Calu3 (cell line): ENCODE measurements at regions not wholly inside any gene's neighbourhood (a gene's known extent, or its start where the extent isn't known, plus 50 kb on each side); places are given as distances from the start of the nearest gene placed in this dataset.

ENCODE experiments used
- BruUV-seq: library from RNA; stranded (reverse); fragments of 400-500 nt; replicated peaks from 2 replicates; lab custom pipeline; 2021; lab: Mats Ljungman, UMichigan
- CTCF ChIA-PET: fragments of 300-600 bp; sonication (Branson Sonifier 250); formaldehyde crosslinking; loops from one replicate; lab custom pipeline; 2022; ENCODE audit warnings: antibody characterized with exemption; lab: Charles Lee
- DNase-seq: peaks from one replicate; pipeline ENCODE4 v3.0.0; 2022
- H3K27ac Mint-ChIP-seq: one replicate; pipeline ENCODE4 v1.8.0; 2022; ENCODE audit warnings: mixed read lengths; ENCODE audit not compliant: unreplicated experiment
- H3K27me3 Mint-ChIP-seq: one replicate; pipeline ENCODE4 v1.8.0; 2022; ENCODE audit warnings: mixed read lengths; ENCODE audit not compliant: unreplicated experiment
- H3K36me3 Mint-ChIP-seq: one replicate; pipeline ENCODE4 v1.8.0; 2022; ENCODE audit warnings: mild to moderate bottlenecking, moderate library complexity, mixed read lengths; ENCODE audit not compliant: insufficient read depth, unreplicated experiment
- H3K4me1 Mint-ChIP-seq: one replicate; pipeline ENCODE4 v1.8.0; 2022; ENCODE audit warnings: mild to moderate bottlenecking, low read depth, mixed read lengths; ENCODE audit not compliant: unreplicated experiment
- H3K4me3 Mint-ChIP-seq: one replicate; pipeline ENCODE4 v1.8.0; 2022; ENCODE audit warnings: mild to moderate bottlenecking, low read depth, moderate library complexity, mixed read lengths; ENCODE audit not compliant: unreplicated experiment
- H3K9me3 Mint-ChIP-seq: one replicate; pipeline ENCODE4 v1.8.0; 2022; ENCODE audit warnings: low read depth, mixed read lengths; ENCODE audit not compliant: unreplicated experiment
- intact Hi-C: fragments of 100-400 bp; cut with micrococcal nuclease; formaldehyde crosslinking; loops from one replicate; pipeline ENCODE4 v1.10.0; 2022; ENCODE audit not compliant: unreplicated experiment
- TF ChIP-seq, protein P1 (sequence below): fragments of 200-600 bp; IDR thresholded peaks from one replicate; pipeline ENCODE4 v1.8.0; 2022; ENCODE audit warnings: antibody characterized with exemption; ENCODE audit not compliant: unreplicated experiment

DNA sequence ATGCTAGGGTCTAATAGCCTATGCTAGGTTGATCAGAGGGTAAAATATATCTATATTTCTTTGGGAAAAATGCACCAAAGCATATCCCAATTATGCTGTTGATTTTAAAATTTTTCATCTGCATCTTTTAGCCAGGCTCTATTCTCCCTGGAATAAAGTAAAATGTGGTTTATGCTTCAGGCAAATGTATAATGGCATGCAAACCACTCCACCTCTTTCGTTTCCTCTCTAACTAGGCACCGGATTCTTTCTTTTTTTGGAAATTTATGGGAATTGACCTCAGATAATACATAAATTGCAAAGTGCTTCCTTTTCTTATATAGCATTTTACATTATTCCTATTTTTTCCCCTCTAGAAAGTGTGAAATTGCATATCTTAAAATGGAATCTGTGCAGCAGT is 386.5 kb downstream of the OLFM4 start:
- no peak for DNase-seq
- CTCF ChIA-PET: no interaction called here
- Mint-ChIP-seq H3K4me3 (no peak overlapping the region), H3K36me3 (no peaks in the 10 kb centered on the region), H3K27me3 (no peaks in the 10 kb centered on the region), H3K27ac (no peak overlapping the region), H3K4me1 (no peaks in the 10 kb centered on the region), H3K9me3 (peaks cover 10% of the 10 kb centered on the region)
- no TSS peak for BruUV-seq
- intact Hi-C loops: no loop called here
- TF ChIP-seq, protein P1, sequence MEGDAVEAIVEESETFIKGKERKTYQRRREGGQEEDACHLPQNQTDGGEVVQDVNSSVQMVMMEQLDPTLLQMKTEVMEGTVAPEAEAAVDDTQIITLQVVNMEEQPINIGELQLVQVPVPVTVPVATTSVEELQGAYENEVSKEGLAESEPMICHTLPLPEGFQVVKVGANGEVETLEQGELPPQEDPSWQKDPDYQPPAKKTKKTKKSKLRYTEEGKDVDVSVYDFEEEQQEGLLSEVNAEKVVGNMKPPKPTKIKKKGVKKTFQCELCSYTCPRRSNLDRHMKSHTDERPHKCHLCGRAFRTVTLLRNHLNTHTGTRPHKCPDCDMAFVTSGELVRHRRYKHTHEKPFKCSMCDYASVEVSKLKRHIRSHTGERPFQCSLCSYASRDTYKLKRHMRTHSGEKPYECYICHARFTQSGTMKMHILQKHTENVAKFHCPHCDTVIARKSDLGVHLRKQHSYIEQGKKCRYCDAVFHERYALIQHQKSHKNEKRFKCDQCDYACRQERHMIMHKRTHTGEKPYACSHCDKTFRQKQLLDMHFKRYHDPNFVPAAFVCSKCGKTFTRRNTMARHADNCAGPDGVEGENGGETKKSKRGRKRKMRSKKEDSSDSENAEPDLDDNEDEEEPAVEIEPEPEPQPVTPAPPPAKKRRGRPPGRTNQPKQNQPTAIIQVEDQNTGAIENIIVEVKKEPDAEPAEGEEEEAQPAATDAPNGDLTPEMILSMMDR: no peak

DNA sequence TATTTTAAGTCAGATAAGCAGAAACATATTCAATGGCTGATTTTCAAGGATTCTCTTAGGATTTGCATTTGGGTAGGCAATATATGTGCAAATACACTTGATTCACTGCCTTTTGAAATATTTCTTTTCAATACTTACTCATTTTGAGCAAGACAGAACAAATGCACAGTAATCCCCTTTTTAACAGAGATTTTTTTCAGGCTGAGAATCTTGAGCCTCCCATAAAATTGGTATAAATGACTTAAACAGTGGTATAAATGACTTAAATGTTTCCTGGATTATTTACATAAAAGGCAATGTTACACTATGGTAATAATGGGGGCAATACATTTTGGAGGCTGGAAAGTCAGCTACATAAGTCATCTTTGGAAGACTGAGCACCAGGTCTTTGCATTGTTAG is 389.0 kb downstream of the OLFM4 start:
- H3K9me3 Mint-ChIP-seq: peaks cover 8% of the 10 kb centered on the region
- no peaks in the 10 kb centered on the region for H3K4me1 Mint-ChIP-seq
- no peaks in the 10 kb centered on the region for H3K36me3 Mint-ChIP-seq
- CTCF ChIA-PET: no interaction called here
- intact Hi-C loops: no loop called here
- H3K4me3 Mint-ChIP-seq: no peak overlapping the region
- no peak for DNase-seq
- TF ChIP-seq, protein P1: no peak
- no peak overlapping the region for H3K27ac Mint-ChIP-seq
- no TSS peak for BruUV-seq
- H3K27me3 Mint-ChIP-seq: no peaks in the 10 kb centered on the region

DNA sequence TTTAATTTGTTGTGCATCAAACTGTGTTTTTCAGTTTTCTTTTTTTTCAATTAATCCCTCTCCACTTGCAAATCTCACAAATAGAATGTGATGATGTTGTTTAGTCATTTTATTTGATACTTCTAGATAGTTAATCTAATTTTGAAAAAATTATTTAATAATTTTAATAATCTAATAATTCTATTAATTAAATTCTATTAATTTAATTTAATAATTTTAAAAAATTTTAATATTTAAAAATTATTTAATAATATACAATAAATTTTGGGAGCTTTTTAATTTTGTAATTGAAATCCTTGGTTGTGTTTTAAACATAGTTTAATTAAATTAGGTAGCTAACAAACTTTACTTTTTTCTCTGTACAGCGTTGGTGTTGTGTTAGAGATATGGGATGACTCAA is 393.8 kb downstream of the OLFM4 start:
- H3K9me3 Mint-ChIP-seq: peaks cover 3% of the 10 kb centered on the region
- no peak overlapping the region for H3K27ac Mint-ChIP-seq
- CTCF ChIA-PET: no interaction called here
- no peak overlapping the region for H3K4me3 Mint-ChIP-seq
- BruUV-seq: no TSS peak
- TF ChIP-seq, protein P1: no peak
- H3K27me3 Mint-ChIP-seq: no peaks in the 10 kb centered on the region
- no peaks in the 10 kb centered on the region for H3K36me3 Mint-ChIP-seq
- DNase-seq: no peak
- intact Hi-C loops: no loop called here
- H3K4me1 Mint-ChIP-seq: no peaks in the 10 kb centered on the region

DNA sequence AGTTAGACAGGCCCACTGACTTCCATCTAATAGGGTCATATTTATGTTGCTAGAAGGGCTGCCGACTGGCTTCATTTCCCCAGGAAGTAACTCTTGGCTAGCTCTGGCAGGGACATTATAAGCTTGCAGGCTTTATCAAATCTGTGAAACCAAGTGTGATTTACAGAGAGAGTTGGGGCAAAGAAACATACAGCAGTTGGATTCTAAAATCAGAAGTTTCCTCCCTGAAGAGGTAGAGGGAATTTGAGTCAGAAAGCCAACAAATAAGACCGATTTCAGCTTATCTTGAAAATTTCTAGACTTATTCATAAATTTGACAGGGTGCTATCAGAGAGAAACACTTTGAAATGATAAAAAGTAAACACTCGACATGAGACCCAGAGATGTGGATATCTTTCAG is 407.8 kb downstream of the OLFM4 start:
- TF ChIP-seq, protein P1: no peak
- Mint-ChIP-seq H3K27ac (no peak overlapping the region), H3K4me3 (no peak overlapping the region), H3K9me3 (peaks cover 5% of the 10 kb centered on the region), H3K27me3 (no peaks in the 10 kb centered on the region), H3K36me3 (no peaks in the 10 kb centered on the region), H3K4me1 (no peaks in the 10 kb centered on the region)
- CTCF ChIA-PET: no interaction called here
- intact Hi-C loops: no loop called here
- no peak for DNase-seq
- no TSS peak for BruUV-seq
